IMR-90 (cell line): ENCODE measurements at regions not wholly inside any gene's neighbourhood (a gene's known extent, or its start where the extent isn't known, plus 50 kb on each side); places are given as distances from the start of the nearest gene placed in this dataset.

Source experiments
- ATAC-seq: fragments of 200-7000 bp; cut with Tn5 transposase; 2 replicates; pipeline ENCODE4 v1.9.1; 2020; ENCODE audit warnings: low read depth, mild to moderate bottlenecking, moderate library complexity
- BruUV-seq: library from RNA; stranded (reverse); fragments of 400-500 nt; replicated peaks from 2 replicates; lab custom pipeline; 2021; lab: Mats Ljungman, UMichigan
- CTCF ChIA-PET: fragments of 300-600 bp; formaldehyde crosslinking; extraction: SDS; loops from one replicate; lab custom pipeline; 2021; ENCODE audit warnings: antibody characterized with exemption; lab: Yijun Ruan, JAX
- POLR2A ChIA-PET: fragments of 300-600 bp; sonication (Branson Sonifier 250); formaldehyde crosslinking; loops from one replicate; lab custom pipeline; 2022; ENCODE audit warnings: antibody characterized with exemption; ENCODE audit not compliant: unreplicated experiment; lab: Charles Lee
- DNase-seq: peaks from one replicate; pipeline ENCODE4 v3.0.0; 2013
- H2AFZ ChIP-seq: replicated peaks from 2 replicates; pipeline ENCODE3; 2013; ENCODE audit warnings: low read length, mild to moderate bottlenecking; ENCODE audit not compliant: poor library complexity
- H2AK5ac ChIP-seq: 2 replicates; pipeline ENCODE4 v1.6.1; 2013; ENCODE audit warnings: low read depth, low read length, inconsistent platforms
- H2AK9ac ChIP-seq: replicated peaks from 2 replicates; pipeline ENCODE3; 2013; ENCODE audit warnings: mild to moderate bottlenecking, low read depth, low read length, moderate library complexity; ENCODE audit not compliant: poor library complexity
- H2BK120ac ChIP-seq: 2 replicates; pipeline ENCODE4 v1.6.1; 2013; ENCODE audit warnings: low read depth, low read length, inconsistent platforms
- H2BK15ac ChIP-seq: 3 replicates; pipeline ENCODE4 v1.6.1; 2013; ENCODE audit warnings: low read depth, low read length, inconsistent platforms
- H2BK20ac ChIP-seq: 2 replicates; pipeline ENCODE4 v1.6.1; 2013; ENCODE audit warnings: low read depth, mild to moderate bottlenecking, inconsistent platforms, low read length, moderate library complexity
- H2BK5ac ChIP-seq: 2 replicates; pipeline ENCODE4 v1.6.1; 2013; ENCODE audit warnings: mild to moderate bottlenecking, low read depth, low read length, inconsistent platforms; ENCODE audit not compliant: poor library complexity, severe bottlenecking
- H3K14ac ChIP-seq: replicated peaks from 2 replicates; pipeline ENCODE4 v1.6.1; 2013; ENCODE audit warnings: low read depth, low read length, inconsistent platforms
- H3K18ac ChIP-seq: 2 replicates; pipeline ENCODE4 v1.6.1; 2013; ENCODE audit warnings: low read depth, low read length, control low read depth
- H3K23ac ChIP-seq: 2 replicates; pipeline ENCODE4 v1.6.1; 2013; ENCODE audit warnings: low read depth, low read length, inconsistent platforms
- H3K27ac ChIP-seq: 2 replicates; pipeline ENCODE4 v1.5.1; 2013; ENCODE audit warnings: mild to moderate bottlenecking, control low read depth, low read length; ENCODE audit not compliant: insufficient read depth
- H3K27me3 ChIP-seq: 2 replicates; pipeline ENCODE4 v1.6.1; 2013; ENCODE audit warnings: low read length; ENCODE audit not compliant: control insufficient read depth, insufficient read depth
- H3K36me3 ChIP-seq: 2 replicates; pipeline ENCODE4 v1.6.1; 2013; ENCODE audit warnings: low read length, mixed read lengths; ENCODE audit not compliant: control insufficient read depth, insufficient read depth
- H3K4ac ChIP-seq: 2 replicates; pipeline ENCODE4 v1.6.1; 2013; ENCODE audit warnings: low read depth, low read length, inconsistent platforms
- H3K4me1 ChIP-seq: 2 replicates; pipeline ENCODE4 v1.6.1; 2013; ENCODE audit warnings: low read length, mixed read lengths; ENCODE audit not compliant: control insufficient read depth, insufficient read depth
- H3K4me2 ChIP-seq: 2 replicates; pipeline ENCODE4 v1.6.1; 2013; ENCODE audit warnings: low read depth, mild to moderate bottlenecking, control low read depth, low read length, moderate library complexity
- H3K4me3 ChIP-seq: 2 replicates; pipeline ENCODE4 v1.5.1; 2013; ENCODE audit warnings: low read depth, mild to moderate bottlenecking, control low read depth, low read length, moderate library complexity; ENCODE audit not compliant: insufficient read depth
- H3K56ac ChIP-seq: 2 replicates; pipeline ENCODE4 v1.6.1; 2013; ENCODE audit warnings: low read length, inconsistent platforms; ENCODE audit not compliant: insufficient read depth; ENCODE audit errors: extremely low read depth
- H3K79me1 ChIP-seq, 2 experiments: 2 replicates each; pipeline ENCODE4 v1.6.1; 2013; ENCODE audit warnings: low read length in 2 of 2, inconsistent platforms in 1 of 2, low read depth in 1 of 2
- H3K9ac ChIP-seq: 2 replicates; pipeline ENCODE4 v1.6.1; 2013; ENCODE audit warnings: low read depth, low read length, control low read depth
- H3K9me1 ChIP-seq: 2 replicates; pipeline ENCODE4 v1.6.1; 2013; ENCODE audit warnings: low read length, inconsistent platforms; ENCODE audit not compliant: insufficient read depth
- H3K9me3 ChIP-seq: 2 replicates; pipeline ENCODE4 v1.6.1; 2013; ENCODE audit warnings: low read length; ENCODE audit not compliant: control insufficient read depth, insufficient read depth
- H4K20me1 ChIP-seq: 2 replicates; pipeline ENCODE4 v1.6.1; 2013; ENCODE audit warnings: low read length, inconsistent platforms; ENCODE audit not compliant: insufficient read depth
- H4K5ac ChIP-seq: 2 replicates; pipeline ENCODE4 v1.6.1; 2013; ENCODE audit warnings: mild to moderate bottlenecking, low read depth, low read length, control low read depth
- H4K8ac ChIP-seq, 2 experiments: 2 replicates each; pipeline ENCODE4 v1.6.1; 2013; ENCODE audit warnings: low read depth in 2 of 2, low read length in 2 of 2, control low read depth in 1 of 2, inconsistent platforms in 1 of 2
- H4K91ac ChIP-seq: 2 replicates; pipeline ENCODE4 v1.6.1; 2013; ENCODE audit warnings: low read depth, low read length, inconsistent platforms; ENCODE audit not compliant: insufficient read depth
- CEBPB ChIP-seq: IDR thresholded peaks from 2 replicates; pipeline ENCODE4 v1.6.1; 2012; ENCODE audit warnings: low read depth, low read length, improper control_type of control experiment
- WGBS, 2 experiments: methylation state at CpG; one replicate each; pipeline versions ENCODE4 v1.1.5 to v1.1.7; 2013; ENCODE audit warnings: missing lambda C conversion rate in 2 of 2; ENCODE audit not compliant: insufficient read length in 1 of 2; ENCODE audit errors: extremely low coverage in 2 of 2; 5-methylcytosine and 5-hydroxymethylcytosine counted together
- dilution Hi-C: fragments of 300-500 bp; cut with HindIII; formaldehyde crosslinking; loops from one replicate; pipeline ENCODE4 v1.14.3; 2018; ENCODE audit warnings: low sequenced_read_pairs; ENCODE audit not compliant: unreplicated experiment
- in situ Hi-C: fragments of 300-500 bp; cut with MboI; formaldehyde crosslinking; loops from 3 replicates; pipeline ENCODE4 v1.14.3; 2019; ENCODE audit warnings: low sequenced_read_pairs, inconsistent platforms, mixed read lengths
- intact Hi-C: fragments of 100-400 bp; cut with micrococcal nuclease; formaldehyde crosslinking; loops from 2 replicates; pipeline ENCODE4 v1.10.0; 2022
- TF ChIP-seq, protein P1 (sequence below): fragments of 150-350 bp; IDR thresholded peaks from 2 replicates; pipeline ENCODE4 v1.6.1; 2017; ENCODE audit warnings: mild to moderate bottlenecking, antibody characterized with exemption, low read length, low read depth

DNA sequence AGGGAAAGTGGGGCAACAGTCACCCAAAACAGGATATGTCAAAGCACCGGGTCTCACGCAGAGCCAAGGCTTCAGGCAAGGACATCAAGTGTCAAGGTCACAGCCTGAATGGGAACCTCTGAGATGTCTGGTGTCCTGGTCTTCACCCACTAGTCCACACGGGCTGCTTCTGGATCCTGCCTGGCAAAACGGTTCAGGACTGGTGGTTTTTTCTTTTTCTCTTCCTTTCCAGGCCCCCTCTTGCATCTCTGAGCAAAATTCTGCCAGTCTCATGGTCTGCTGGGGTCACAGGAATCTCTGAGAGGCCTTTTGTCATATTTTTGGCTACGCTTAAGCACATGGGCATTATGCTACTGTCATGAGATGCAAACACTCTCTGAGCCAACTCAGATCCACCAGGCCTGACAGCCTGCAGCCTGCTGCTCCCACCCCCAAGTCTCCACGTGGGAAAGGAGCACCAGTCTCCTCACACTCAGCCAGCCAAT, 518.2 kb upstream of the ZEB2 start:
- H4K20me1 ChIP-seq: no peaks in the 10 kb centered on the region
- H3K4ac ChIP-seq: peak overlapping the region; percentile 81
- peak overlapping the region; percentile 7 for H2AFZ ChIP-seq
- peak overlapping the region; percentile 58; the same call in 1 of the 2 replicates for H4K91ac ChIP-seq
- peak overlapping the region; percentile 36 for H2BK120ac ChIP-seq
- H3K9me1 ChIP-seq: no peaks in the 10 kb centered on the region
- no peaks in the 10 kb centered on the region for H3K27me3 ChIP-seq
- intact Hi-C loops: no loop called here
- WGBS, 2 experiments: 95% methylated on average over 3 of the region's 6 CpGs; no CpG with 5 or more reads in 1 of the 2 experiments
- H3K4me1 ChIP-seq: peaks cover 4% of the 10 kb centered on the region
- no peaks in the 10 kb centered on the region for H3K36me3 ChIP-seq
- H3K4me3 ChIP-seq: no peak overlapping the region
- CTCF ChIA-PET: no interaction called here
- no TSS peak for BruUV-seq
- H3K56ac ChIP-seq: no peak overlapping the region
- H3K14ac ChIP-seq: peak overlapping the region; percentile 86
- H2BK15ac ChIP-seq: peak overlapping the region; percentile 92; the same call in 2 of the 3 replicates
- no peaks in the 10 kb centered on the region for H3K9me3 ChIP-seq
- peak overlapping the region; percentile 49 for H2BK20ac ChIP-seq
- H3K79me1 ChIP-seq: no peaks in the 10 kb centered on the region
- ATAC-seq (no peak), DNase-seq (peak; percentile 13)
- peak overlapping the region; percentile 20; the same call in 1 of the 2 replicates for H3K23ac ChIP-seq
- no peak overlapping the region for H2AK9ac ChIP-seq
- no peak overlapping the region for H3K27ac ChIP-seq
- H4K8ac ChIP-seq: no peak overlapping the region
- H3K9ac ChIP-seq: no peak overlapping the region
- H3K18ac ChIP-seq: peak overlapping the region; percentile 15; the same call in 1 of the 2 replicates
- H2BK5ac ChIP-seq: no peak overlapping the region
- H2AK5ac ChIP-seq: peak overlapping the region; percentile 54; the same call in 1 of the 2 replicates
- no peak overlapping the region for H3K4me2 ChIP-seq
- POLR2A ChIA-PET: no interaction called here
- in situ Hi-C loops: no loop called here
- H4K5ac ChIP-seq: 0 out of 2 replicates have a peak overlapping the region, but pooled peaks have one; percentile 26
- dilution Hi-C loops: no loop called here
- TF ChIP-seq CEBPB: no peak
- TF ChIP-seq, protein P1, sequence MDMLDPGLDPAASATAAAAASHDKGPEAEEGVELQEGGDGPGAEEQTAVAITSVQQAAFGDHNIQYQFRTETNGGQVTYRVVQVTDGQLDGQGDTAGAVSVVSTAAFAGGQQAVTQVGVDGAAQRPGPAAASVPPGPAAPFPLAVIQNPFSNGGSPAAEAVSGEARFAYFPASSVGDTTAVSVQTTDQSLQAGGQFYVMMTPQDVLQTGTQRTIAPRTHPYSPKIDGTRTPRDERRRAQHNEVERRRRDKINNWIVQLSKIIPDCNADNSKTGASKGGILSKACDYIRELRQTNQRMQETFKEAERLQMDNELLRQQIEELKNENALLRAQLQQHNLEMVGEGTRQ: peak; percentile 33; the same call in 1 of the 2 replicates
